ENCODE measurements at regions not wholly inside any gene's neighbourhood (a gene's known extent, or its start where the extent isn't known, plus 50 kb on each side); places are given as distances from the start of the nearest gene placed in this dataset.
"Not testable (repeated sequence)": the region's sequence is repeated elsewhere in the genome, so short reads cannot be mapped to it uniquely, and the experiment has no call there.

- DNase-seq (ENCODE audit: low read depth), result no peak
These were observed 123.3 kb upstream of the ZCCHC13 start for GRCh38 chrX:74180716-74181115.

- DNase-seq (ENCODE audit: low read depth), result no peak
These were observed 124.0 kb upstream of the ZCCHC13 start for GRCh38 chrX:74179990-74180389.

- no peak for DNase-seq (ENCODE audit: low read depth)
These were observed 124.5 kb upstream of the ZCCHC13 start for GRCh38 chrX:74179499-74179898.

GRCh38 chrX:74179071-74179470 lies 124.9 kb upstream of the ZCCHC13 start:
- no peak for DNase-seq (ENCODE audit: low read depth)

- no peak for DNase-seq (ENCODE audit: low read depth)
These were observed 125.4 kb upstream of the ZCCHC13 start for GRCh38 chrX:74178536-74178935.

- no peak for DNase-seq (ENCODE audit: low read depth)
These were observed 132.5 kb upstream of the ZCCHC13 start for GRCh38 chrX:74171465-74171864.

- DNase-seq (ENCODE audit: low read depth), result no peak
These were observed 141.8 kb upstream of the ZCCHC13 start for GRCh38 chrX:74162199-74162598.

GRCh38 chrX:74160816-74161215 lies 143.2 kb upstream of the ZCCHC13 start:
- no peak for DNase-seq (ENCODE audit: low read depth)

GRCh38 chrX:74160358-74160757 lies 143.6 kb upstream of the ZCCHC13 start:
- no peak for DNase-seq (ENCODE audit: low read depth)

- no peak for DNase-seq (ENCODE audit: low read depth)
These were observed 156.5 kb upstream of the ZCCHC13 start for GRCh38 chrX:74147439-74147838.

GRCh38 chrX:74138943-74139342 lies 165.0 kb upstream of the ZCCHC13 start:
- no peak for DNase-seq (ENCODE audit: low read depth)

GRCh38 chrX:74133156-74133796 lies 170.7 kb upstream of the ZCCHC13 start:
- DNase-seq (ENCODE audit: low read depth), result peak; percentile 41

- DNase-seq (ENCODE audit: low read depth), result no peak
These were observed 171.7 kb upstream of the ZCCHC13 start for GRCh38 chrX:74132280-74132679.

- peak; percentile 66 for DNase-seq (ENCODE audit: low read depth)
These were observed 184.7 kb upstream of the ZCCHC13 start for GRCh38 chrX:74119016-74119910.

GRCh38 chrX:74117962-74118902 lies 185.7 kb upstream of the ZCCHC13 start:
- DNase-seq (ENCODE audit: low read depth), result no peak

- DNase-seq (ENCODE audit: low read depth), result no peak
These were observed 192.7 kb upstream of the ZCCHC13 start for GRCh38 chrX:74111245-74111644.

- DNase-seq (ENCODE audit: low read depth), result no peak
These were observed 196.3 kb upstream of the ZCCHC13 start for GRCh38 chrX:74107666-74108065.

- DNase-seq (ENCODE audit: low read depth), result peak; percentile 70
These were observed 199.5 kb upstream of the ZCCHC13 start for GRCh38 chrX:74104356-74105015.

GRCh38 chrX:74098407-74098806 lies 205.6 kb upstream of the ZCCHC13 start:
- DNase-seq (ENCODE audit: low read depth), result not testable (repeated sequence)

GRCh38 chrX:74090049-74090448 lies 213.9 kb upstream of the ZCCHC13 start:
- no peak for DNase-seq (ENCODE audit: low read depth)

- no peak for DNase-seq (ENCODE audit: low read depth)
These were observed 218.2 kb upstream of the ZCCHC13 start for GRCh38 chrX:74085642-74086236.
